ENCODE measurements at regions not wholly inside any gene's neighbourhood (a gene's known extent, or its start where the extent isn't known, plus 50 kb on each side); places are given as distances from the start of the nearest gene placed in this dataset.

DNA sequence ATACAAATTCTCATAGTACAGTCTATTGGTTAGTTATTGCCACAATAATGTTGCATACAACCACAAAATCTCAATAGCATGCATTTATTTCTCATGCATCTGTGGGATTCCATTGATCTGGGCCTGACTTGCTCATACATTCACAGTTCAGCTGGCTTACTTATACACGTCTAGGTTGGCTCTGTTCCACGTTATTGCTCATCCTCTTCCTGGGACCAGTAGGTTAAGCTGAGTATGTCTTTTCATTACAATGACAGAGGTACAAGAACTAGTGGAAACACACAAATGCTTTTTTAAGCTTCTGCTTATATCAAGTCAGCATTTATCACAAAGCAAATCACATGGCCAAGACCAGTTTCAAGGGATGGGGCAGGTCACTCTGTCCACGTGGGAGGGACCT, 485.3 kb upstream of the BTBD3 start:
- ATAC-seq: peak; percentile 37; the same call in 1 of the 3 replicates

GRCh38 chr20:11436113-11436905, 481.4 kb upstream of the BTBD3 start:
- TF ChIP-seq ZFP3 (CRISPR knock-in tag; IDR thresholded peaks at IDR 0.05): no peak
- TF ChIP-seq RARB (CRISPR knock-in tag; IDR thresholded peaks at IDR 0.05): no peak
- TF ChIP-seq CSRNP3 (CRISPR knock-in tag; IDR thresholded peaks at IDR 0.05): no peak
- no peak for TF ChIP-seq TOX (CRISPR knock-in tag; IDR thresholded peaks at IDR 0.05; ENCODE audit: borderline replicate concordance)
- no peak for TF ChIP-seq ISL1 (CRISPR knock-in tag; IDR thresholded peaks at IDR 0.05)
- TF ChIP-seq OSR1 (CRISPR knock-in tag; IDR thresholded peaks at IDR 0.05): no peak
- TF ChIP-seq, protein P1, sequence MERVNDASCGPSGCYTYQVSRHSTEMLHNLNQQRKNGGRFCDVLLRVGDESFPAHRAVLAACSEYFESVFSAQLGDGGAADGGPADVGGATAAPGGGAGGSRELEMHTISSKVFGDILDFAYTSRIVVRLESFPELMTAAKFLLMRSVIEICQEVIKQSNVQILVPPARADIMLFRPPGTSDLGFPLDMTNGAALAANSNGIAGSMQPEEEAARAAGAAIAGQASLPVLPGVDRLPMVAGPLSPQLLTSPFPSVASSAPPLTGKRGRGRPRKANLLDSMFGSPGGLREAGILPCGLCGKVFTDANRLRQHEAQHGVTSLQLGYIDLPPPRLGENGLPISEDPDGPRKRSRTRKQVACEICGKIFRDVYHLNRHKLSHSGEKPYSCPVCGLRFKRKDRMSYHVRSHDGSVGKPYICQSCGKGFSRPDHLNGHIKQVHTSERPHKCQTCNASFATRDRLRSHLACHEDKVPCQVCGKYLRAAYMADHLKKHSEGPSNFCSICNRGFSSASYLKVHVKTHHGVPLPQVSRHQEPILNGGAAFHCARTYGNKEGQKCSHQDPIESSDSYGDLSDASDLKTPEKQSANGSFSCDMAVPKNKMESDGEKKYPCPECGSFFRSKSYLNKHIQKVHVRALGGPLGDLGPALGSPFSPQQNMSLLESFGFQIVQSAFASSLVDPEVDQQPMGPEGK (CRISPR knock-in tag; IDR thresholded peaks at IDR 0.05; ENCODE audit: borderline replicate concordance): no peak
- TF ChIP-seq SNAI2 (CRISPR knock-in tag; IDR thresholded peaks at IDR 0.05): no peak
- TF ChIP-seq ZNF8 (CRISPR knock-in tag; IDR thresholded peaks at IDR 0.05): no peak
- TF ChIP-seq ESRRG (CRISPR knock-in tag; IDR thresholded peaks at IDR 0.05): no peak
- TF ChIP-seq ARNTL (CRISPR knock-in tag; IDR thresholded peaks at IDR 0.05; ENCODE audit: borderline replicate concordance, low read depth): no peak
- no peak for TF ChIP-seq TCF4 (CRISPR knock-in tag; IDR thresholded peaks at IDR 0.05; ENCODE audit: borderline replicate concordance)
- no peak for TF ChIP-seq ZNF70 (CRISPR knock-in tag; IDR thresholded peaks at IDR 0.05)
- TF ChIP-seq, protein P2, sequence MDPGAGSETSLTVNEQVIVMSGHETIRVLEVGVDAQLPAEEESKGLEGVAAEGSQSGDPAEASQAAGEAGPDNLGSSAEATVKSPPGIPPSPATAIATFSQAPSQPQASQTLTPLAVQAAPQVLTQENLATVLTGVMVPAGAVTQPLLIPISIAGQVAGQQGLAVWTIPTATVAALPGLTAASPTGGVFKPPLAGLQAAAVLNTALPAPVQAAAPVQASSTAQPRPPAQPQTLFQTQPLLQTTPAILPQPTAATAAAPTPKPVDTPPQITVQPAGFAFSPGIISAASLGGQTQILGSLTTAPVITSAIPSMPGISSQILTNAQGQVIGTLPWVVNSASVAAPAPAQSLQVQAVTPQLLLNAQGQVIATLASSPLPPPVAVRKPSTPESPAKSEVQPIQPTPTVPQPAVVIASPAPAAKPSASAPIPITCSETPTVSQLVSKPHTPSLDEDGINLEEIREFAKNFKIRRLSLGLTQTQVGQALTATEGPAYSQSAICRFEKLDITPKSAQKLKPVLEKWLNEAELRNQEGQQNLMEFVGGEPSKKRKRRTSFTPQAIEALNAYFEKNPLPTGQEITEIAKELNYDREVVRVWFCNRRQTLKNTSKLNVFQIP (CRISPR knock-in tag; IDR thresholded peaks at IDR 0.05; ENCODE audit: borderline replicate concordance, low read depth): no peak
- no peak for TF ChIP-seq CSDC2 (CRISPR knock-in tag; IDR thresholded peaks at IDR 0.05)
- TF ChIP-seq BACH2 (CRISPR knock-in tag; IDR thresholded peaks at IDR 0.05; ENCODE audit: borderline replicate concordance): no peak
- no peak for TF ChIP-seq ZNF565 (CRISPR knock-in tag; conservative IDR thresholded peaks at IDR 0.05; ENCODE audit: low read depth)
- no peak for TF ChIP-seq ZC3H10 (CRISPR knock-in tag; IDR thresholded peaks at IDR 0.05)
- no peak for TF ChIP-seq ZFP30 (CRISPR knock-in tag; IDR thresholded peaks at IDR 0.05)
- no peak for ATAC-seq

More for the DNA sequence above, 485.3 kb upstream of the BTBD3 start:
- no peak for TF ChIP-seq OSR1 (CRISPR knock-in tag; IDR thresholded peaks at IDR 0.05)
- no peak for TF ChIP-seq ZFP3 (CRISPR knock-in tag; IDR thresholded peaks at IDR 0.05)
- no peak for TF ChIP-seq PPARA (CRISPR knock-in tag; IDR thresholded peaks at IDR 0.05; ENCODE audit: borderline replicate concordance)
- TF ChIP-seq, protein P3, sequence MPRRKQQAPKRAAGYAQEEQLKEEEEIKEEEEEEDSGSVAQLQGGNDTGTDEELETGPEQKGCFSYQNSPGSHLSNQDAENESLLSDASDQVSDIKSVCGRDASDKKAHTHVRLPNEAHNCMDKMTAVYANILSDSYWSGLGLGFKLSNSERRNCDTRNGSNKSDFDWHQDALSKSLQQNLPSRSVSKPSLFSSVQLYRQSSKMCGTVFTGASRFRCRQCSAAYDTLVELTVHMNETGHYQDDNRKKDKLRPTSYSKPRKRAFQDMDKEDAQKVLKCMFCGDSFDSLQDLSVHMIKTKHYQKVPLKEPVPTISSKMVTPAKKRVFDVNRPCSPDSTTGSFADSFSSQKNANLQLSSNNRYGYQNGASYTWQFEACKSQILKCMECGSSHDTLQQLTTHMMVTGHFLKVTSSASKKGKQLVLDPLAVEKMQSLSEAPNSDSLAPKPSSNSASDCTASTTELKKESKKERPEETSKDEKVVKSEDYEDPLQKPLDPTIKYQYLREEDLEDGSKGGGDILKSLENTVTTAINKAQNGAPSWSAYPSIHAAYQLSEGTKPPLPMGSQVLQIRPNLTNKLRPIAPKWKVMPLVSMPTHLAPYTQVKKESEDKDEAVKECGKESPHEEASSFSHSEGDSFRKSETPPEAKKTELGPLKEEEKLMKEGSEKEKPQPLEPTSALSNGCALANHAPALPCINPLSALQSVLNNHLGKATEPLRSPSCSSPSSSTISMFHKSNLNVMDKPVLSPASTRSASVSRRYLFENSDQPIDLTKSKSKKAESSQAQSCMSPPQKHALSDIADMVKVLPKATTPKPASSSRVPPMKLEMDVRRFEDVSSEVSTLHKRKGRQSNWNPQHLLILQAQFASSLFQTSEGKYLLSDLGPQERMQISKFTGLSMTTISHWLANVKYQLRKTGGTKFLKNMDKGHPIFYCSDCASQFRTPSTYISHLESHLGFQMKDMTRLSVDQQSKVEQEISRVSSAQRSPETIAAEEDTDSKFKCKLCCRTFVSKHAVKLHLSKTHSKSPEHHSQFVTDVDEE (CRISPR knock-in tag; IDR thresholded peaks at IDR 0.05): no peak

- ATAC-seq: no peak
- no peak for TF ChIP-seq CSRNP3 (CRISPR knock-in tag; IDR thresholded peaks at IDR 0.05)
- TF ChIP-seq TOX (CRISPR knock-in tag; IDR thresholded peaks at IDR 0.05; ENCODE audit: borderline replicate concordance): no peak
- no peak for TF ChIP-seq TCF4 (CRISPR knock-in tag; IDR thresholded peaks at IDR 0.05; ENCODE audit: borderline replicate concordance)
- TF ChIP-seq CSDC2 (CRISPR knock-in tag; IDR thresholded peaks at IDR 0.05): no peak
- TF ChIP-seq OSR1 (CRISPR knock-in tag; IDR thresholded peaks at IDR 0.05): no peak
- no peak for TF ChIP-seq ARNTL (CRISPR knock-in tag; IDR thresholded peaks at IDR 0.05; ENCODE audit: borderline replicate concordance, low read depth)
- TF ChIP-seq, protein P1 (CRISPR knock-in tag; IDR thresholded peaks at IDR 0.05; ENCODE audit: borderline replicate concordance): no peak
- TF ChIP-seq ZNF565 (CRISPR knock-in tag; conservative IDR thresholded peaks at IDR 0.05; ENCODE audit: low read depth): no peak
- TF ChIP-seq BACH2 (CRISPR knock-in tag; IDR thresholded peaks at IDR 0.05; ENCODE audit: borderline replicate concordance): no peak
- TF ChIP-seq ZNF70 (CRISPR knock-in tag; IDR thresholded peaks at IDR 0.05): no peak
- TF ChIP-seq ZNF8 (CRISPR knock-in tag; IDR thresholded peaks at IDR 0.05): no peak
- TF ChIP-seq, protein P2 (CRISPR knock-in tag; IDR thresholded peaks at IDR 0.05; ENCODE audit: borderline replicate concordance, low read depth): no peak
- TF ChIP-seq SNAI2 (CRISPR knock-in tag; IDR thresholded peaks at IDR 0.05): no peak
- no peak for TF ChIP-seq RARB (CRISPR knock-in tag; IDR thresholded peaks at IDR 0.05)
- TF ChIP-seq ZFP3 (CRISPR knock-in tag; IDR thresholded peaks at IDR 0.05): no peak
- no peak for TF ChIP-seq GLIS3 (CRISPR knock-in tag; IDR thresholded peaks at IDR 0.05)
- no peak for TF ChIP-seq ESRRG (CRISPR knock-in tag; IDR thresholded peaks at IDR 0.05)
Measured at GRCh38 chr20:11437090-11437489, 480.6 kb upstream of the BTBD3 start.
